Type B pancreatic cell (in vitro differentiated cells): ENCODE measurements at regions not wholly inside any gene's neighbourhood (a gene's known extent, or its start where the extent isn't known, plus 50 kb on each side); places are given as distances from the start of the nearest gene placed in this dataset.
"Not testable (repeated sequence)": the region's sequence is repeated elsewhere in the genome, so short reads cannot be mapped to it uniquely, and the experiment has no call there.

Experiments used
- DNase-seq: peaks from one replicate; pipeline ENCODE4 v3.0.0; 2021; ENCODE audit warnings: mixed read lengths; ENCODE audit not compliant: unreplicated experiment; ENCODE audit errors: extremely low spot score
- H3K27ac Mint-ChIP-seq: 2 replicates; pipeline ENCODE4 v1.8.0; 2021; ENCODE audit warnings: mild to moderate bottlenecking, mixed read lengths
- H3K27me3 Mint-ChIP-seq: 2 replicates; pipeline ENCODE4 v1.8.0; 2021; ENCODE audit warnings: mixed read lengths
- H3K36me3 Mint-ChIP-seq: 2 replicates; pipeline ENCODE4 v1.8.0; 2021; ENCODE audit warnings: mixed read lengths
- H3K4me1 Mint-ChIP-seq: one replicate; pipeline ENCODE4 v1.8.0; 2021; ENCODE audit warnings: mixed read lengths; ENCODE audit not compliant: unreplicated experiment
- H3K4me3 Mint-ChIP-seq: 2 replicates; pipeline ENCODE4 v1.8.0; 2021; ENCODE audit warnings: mild to moderate bottlenecking, mixed read lengths
- H3K9me3 Mint-ChIP-seq: 2 replicates; pipeline ENCODE4 v1.8.0; 2021; ENCODE audit warnings: mixed read lengths
- TF ChIP-seq, protein P1 (sequence below): fragments of 200-600 bp; sonication (generic); conservative IDR thresholded peaks from 2 replicates; pipeline ENCODE4 v1.5.0; 2021; ENCODE audit warnings: antibody characterized with exemption, mild to moderate bottlenecking

- H3K4me3 Mint-ChIP-seq = no peak overlapping the region
- no peak overlapping the region for H3K27ac Mint-ChIP-seq
- DNase-seq = no peak
- peaks cover 43% of the 10 kb centered on the region for H3K27me3 Mint-ChIP-seq
- peaks cover 9% of the 10 kb centered on the region for H3K9me3 Mint-ChIP-seq
- no peaks in the 10 kb centered on the region for H3K4me1 Mint-ChIP-seq
- H3K36me3 Mint-ChIP-seq = no peaks in the 10 kb centered on the region
- TF ChIP-seq, protein P1, sequence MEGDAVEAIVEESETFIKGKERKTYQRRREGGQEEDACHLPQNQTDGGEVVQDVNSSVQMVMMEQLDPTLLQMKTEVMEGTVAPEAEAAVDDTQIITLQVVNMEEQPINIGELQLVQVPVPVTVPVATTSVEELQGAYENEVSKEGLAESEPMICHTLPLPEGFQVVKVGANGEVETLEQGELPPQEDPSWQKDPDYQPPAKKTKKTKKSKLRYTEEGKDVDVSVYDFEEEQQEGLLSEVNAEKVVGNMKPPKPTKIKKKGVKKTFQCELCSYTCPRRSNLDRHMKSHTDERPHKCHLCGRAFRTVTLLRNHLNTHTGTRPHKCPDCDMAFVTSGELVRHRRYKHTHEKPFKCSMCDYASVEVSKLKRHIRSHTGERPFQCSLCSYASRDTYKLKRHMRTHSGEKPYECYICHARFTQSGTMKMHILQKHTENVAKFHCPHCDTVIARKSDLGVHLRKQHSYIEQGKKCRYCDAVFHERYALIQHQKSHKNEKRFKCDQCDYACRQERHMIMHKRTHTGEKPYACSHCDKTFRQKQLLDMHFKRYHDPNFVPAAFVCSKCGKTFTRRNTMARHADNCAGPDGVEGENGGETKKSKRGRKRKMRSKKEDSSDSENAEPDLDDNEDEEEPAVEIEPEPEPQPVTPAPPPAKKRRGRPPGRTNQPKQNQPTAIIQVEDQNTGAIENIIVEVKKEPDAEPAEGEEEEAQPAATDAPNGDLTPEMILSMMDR = no peak
Measured at GRCh38 chr12:13404111-13404628, 207.6 kb downstream of the EMP1 start.

DNA sequence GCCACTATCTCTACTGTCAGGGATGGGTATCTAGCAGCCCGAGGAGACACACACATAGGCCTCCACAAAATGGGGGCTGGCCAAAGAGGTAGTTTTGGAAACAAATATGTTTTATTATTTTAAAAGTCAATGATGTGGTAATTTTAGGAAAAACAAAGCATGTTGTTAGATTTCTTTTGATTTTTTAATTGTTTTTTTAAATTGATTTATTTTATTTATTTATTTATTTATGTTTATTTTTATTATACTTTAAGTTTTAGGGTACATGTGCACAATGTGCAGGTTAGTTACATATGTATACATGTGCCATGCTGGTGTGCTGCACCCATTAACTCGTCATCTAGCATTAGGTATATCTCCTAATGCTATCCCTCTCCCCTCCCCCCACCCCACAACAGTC is 194.8 kb downstream of the EMP1 start:
- not testable (repeated sequence) for H3K9me3 Mint-ChIP-seq, H3K36me3 Mint-ChIP-seq, H3K4me3 Mint-ChIP-seq, DNase-seq, H3K4me1 Mint-ChIP-seq, H3K27ac Mint-ChIP-seq
- peaks cover 16% of the 10 kb centered on the region for H3K27me3 Mint-ChIP-seq

GRCh38 chr12:13390918-13391317 is 194.4 kb downstream of the EMP1 start:
- no peak overlapping the region for H3K27ac Mint-ChIP-seq
- no peak overlapping the region for H3K4me3 Mint-ChIP-seq

GRCh38 chr12:13390381-13390861 is 193.9 kb downstream of the EMP1 start:
- no peak for DNase-seq
- peaks cover 4% of the 10 kb centered on the region for H3K9me3 Mint-ChIP-seq
- H3K27me3 Mint-ChIP-seq = peaks cover 18% of the 10 kb centered on the region
- TF ChIP-seq, protein P1 = no peak
- no peak overlapping the region for H3K27ac Mint-ChIP-seq
- no peaks in the 10 kb centered on the region for H3K4me1 Mint-ChIP-seq
- H3K4me3 Mint-ChIP-seq = no peak overlapping the region
- no peaks in the 10 kb centered on the region for H3K36me3 Mint-ChIP-seq

More at GRCh38 chr12:13390918-13391317, 194.4 kb downstream of the EMP1 start:
- peaks cover 18% of the 10 kb centered on the region for H3K27me3 Mint-ChIP-seq
- no peak for DNase-seq
- TF ChIP-seq, protein P1 = no peak
- H3K4me1 Mint-ChIP-seq = no peaks in the 10 kb centered on the region
- no peaks in the 10 kb centered on the region for H3K36me3 Mint-ChIP-seq
- peaks cover 4% of the 10 kb centered on the region for H3K9me3 Mint-ChIP-seq

- DNase-seq = no peak
- peaks cover 4% of the 10 kb centered on the region for H3K36me3 Mint-ChIP-seq
- no peak overlapping the region for H3K4me3 Mint-ChIP-seq
- peak overlapping the region; percentile 16 for H3K27ac Mint-ChIP-seq
- peaks cover 25% of the 10 kb centered on the region for H3K27me3 Mint-ChIP-seq
- TF ChIP-seq, protein P1 = no peak
- H3K4me1 Mint-ChIP-seq = no peaks in the 10 kb centered on the region
- peaks cover 4% of the 10 kb centered on the region for H3K9me3 Mint-ChIP-seq
Measured at GRCh38 chr12:13387101-13387500, 190.6 kb downstream of the EMP1 start.

DNA sequence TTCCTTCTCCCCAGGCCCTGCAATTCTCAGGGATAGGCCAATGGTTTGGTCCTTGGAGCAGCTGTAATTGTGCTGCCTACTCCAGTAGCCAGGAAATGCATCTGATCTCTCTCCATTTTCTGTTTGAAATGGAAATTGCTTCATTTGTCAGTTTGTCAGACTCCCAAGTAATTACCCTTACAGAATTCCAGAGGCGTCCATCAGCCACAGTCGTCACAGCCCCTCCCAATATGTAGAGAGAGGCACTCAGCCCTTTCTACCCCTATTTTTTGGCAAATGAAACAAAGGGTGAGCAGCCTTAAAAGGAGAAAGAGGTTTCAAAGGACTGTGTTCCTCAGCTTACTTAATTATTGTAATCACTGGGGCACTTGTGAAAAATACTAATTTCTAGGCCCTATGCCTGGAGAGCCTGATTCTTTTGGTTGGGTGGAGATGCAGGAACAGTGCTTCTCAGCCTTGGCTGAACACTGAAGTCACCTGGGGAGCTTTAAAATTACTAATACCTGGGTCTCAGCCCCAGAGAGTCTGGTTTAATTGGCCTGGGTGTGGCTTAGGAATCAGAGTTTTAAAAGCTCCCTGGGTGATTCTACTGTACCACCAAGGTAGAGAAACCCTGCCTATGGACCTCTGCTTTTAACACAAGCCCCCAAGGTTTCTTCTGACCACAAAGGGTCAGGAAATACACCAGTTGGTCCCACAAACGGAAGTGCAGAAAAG is 190.0 kb downstream of the EMP1 start:
- peak overlapping the region; percentile 69 for H3K27ac Mint-ChIP-seq
- no peak overlapping the region for H3K4me3 Mint-ChIP-seq
- H3K9me3 Mint-ChIP-seq = peaks cover 4% of the 10 kb centered on the region
- peaks cover 4% of the 10 kb centered on the region for H3K36me3 Mint-ChIP-seq
- DNase-seq = no peak
- TF ChIP-seq, protein P1 = no peak
- no peaks in the 10 kb centered on the region for H3K4me1 Mint-ChIP-seq
- H3K27me3 Mint-ChIP-seq = peaks cover 31% of the 10 kb centered on the region
